Gastroesophageal sphincter (tissue), 3 donors: ENCODE measurements at regions not wholly inside any gene's neighbourhood (a gene's known extent, or its start where the extent isn't known, plus 50 kb on each side); places are given as distances from the start of the nearest gene placed in this dataset.

Experiments
- CTCF ChIP-seq, 4 experiments: fragments of 200-600 bp in 2 of 4; fragments of 450-650 bp in 2 of 4; sonication (generic) in 1 of 4; IDR thresholded peaks; one replicate each; pipeline ENCODE4 v1.5.1; 2017 to 2019; ENCODE audit warnings: antibody characterized with exemption in 4 of 4, mild to moderate bottlenecking in 2 of 4, moderate library complexity in 2 of 4
- POLR2AphosphoS5 ChIP-seq: sonication (generic); formaldehyde crosslinking; IDR thresholded peaks from one replicate; pipeline ENCODE4 v1.6.1; 2017; ENCODE audit warnings: antibody characterized with exemption

- TF ChIP-seq CTCF (IDR thresholded peaks at IDR 0.05) (no peak), POLR2AphosphoS5 (no peak)
Observed at GRCh38 chr4:84231539-84232055, 267.5 kb downstream of the NKX6-1 start.
